Pons (tissue), 1 donor: ENCODE measurements at regions not wholly inside any gene's neighbourhood (a gene's known extent, or its start where the extent isn't known, plus 50 kb on each side); places are given as distances from the start of the nearest gene placed in this dataset.
"Not testable (repeated sequence)": the region's sequence is repeated elsewhere in the genome, so short reads cannot be mapped to it uniquely, and the experiment has no call there.

ENCODE experiments used
- DNase-seq: peaks from one replicate; pipeline ENCODE4 v3.0.0-alpha.2; 2016; ENCODE audit warnings: low spot score

DNA sequence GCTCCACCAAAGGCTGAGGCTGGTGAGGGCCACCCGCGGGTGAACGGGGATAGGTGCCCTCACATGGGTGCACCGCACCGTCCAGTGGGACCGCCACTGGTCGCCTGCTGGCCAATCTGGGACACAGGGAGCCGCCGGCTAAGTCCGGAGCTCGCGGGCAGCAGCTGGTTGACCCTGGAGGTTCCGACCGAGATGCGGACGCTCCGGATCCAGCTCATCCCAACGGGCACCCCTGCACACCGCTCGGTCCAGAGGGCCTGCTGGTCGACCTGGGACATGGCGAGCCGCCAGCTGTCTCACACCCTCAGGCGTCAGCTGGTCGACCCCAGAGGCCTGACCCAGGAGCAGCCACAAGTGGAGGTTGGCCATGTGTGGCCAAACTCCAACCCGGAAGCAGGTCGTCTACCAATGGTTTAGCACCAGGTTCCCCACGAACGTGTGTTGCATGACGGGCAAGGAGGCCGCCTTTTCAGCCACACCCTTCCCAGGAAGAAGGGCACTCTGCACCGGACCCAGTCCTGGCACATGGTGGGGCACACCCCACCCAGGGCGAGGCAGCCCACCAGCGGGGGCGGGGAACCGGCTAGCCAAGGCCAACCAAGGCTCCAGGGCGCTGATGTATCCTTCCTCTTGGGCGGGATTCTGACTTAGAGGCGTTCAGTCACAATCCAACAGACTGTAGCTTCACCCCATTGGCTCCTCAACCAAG, 746.0 kb upstream of the DEFB115 start:
- no peak for DNase-seq

DNA sequence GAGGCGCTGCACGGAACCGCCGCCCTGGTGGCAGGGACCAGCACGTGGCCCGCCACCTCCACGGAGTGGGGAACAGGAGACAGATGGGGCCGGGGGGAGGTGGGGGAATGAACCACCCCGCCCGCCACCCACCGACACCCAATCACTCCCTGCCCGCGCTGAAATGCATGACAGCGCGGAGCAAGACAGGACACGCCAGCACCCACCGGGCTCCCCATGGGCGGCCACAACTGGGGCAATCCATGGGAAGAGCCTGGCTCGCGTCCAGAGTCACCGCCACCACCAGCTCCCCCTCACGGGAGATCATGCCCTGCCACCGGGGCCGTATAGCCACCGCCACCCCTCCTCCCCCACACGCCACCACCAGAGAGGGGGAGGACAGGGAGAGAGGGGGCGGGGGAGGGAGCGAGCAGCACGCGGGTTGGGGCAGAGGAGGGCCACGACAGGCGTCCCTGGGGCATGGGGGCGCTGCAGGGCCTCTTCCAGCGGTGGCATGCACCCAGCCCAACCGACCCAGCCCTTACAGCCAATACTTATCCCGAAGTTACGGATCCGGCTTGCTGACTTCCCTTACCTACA, 744.3 kb upstream of the DEFB115 start:
- no peak for DNase-seq

DNA sequence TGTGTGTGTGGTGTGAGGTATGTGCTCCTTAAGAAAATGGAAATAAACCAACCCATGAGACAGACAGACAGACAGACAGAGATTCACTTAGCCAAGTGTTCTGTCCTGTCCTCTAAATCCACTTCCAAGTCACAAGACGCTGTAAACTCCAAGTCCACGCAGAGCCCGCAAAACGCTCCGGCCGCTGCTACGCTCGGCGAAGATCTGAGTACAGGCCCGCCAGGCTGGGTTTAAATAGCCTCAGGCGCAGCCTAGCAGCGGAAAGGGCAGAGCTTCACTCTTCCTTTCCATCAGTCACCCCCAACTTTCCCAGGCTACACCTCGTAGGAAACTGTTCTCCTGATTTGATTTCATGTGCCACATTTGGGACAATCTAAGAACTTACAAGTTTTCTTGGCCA, 741.5 kb upstream of the DEFB115 start:
- DNase-seq: not testable (repeated sequence)

DNA sequence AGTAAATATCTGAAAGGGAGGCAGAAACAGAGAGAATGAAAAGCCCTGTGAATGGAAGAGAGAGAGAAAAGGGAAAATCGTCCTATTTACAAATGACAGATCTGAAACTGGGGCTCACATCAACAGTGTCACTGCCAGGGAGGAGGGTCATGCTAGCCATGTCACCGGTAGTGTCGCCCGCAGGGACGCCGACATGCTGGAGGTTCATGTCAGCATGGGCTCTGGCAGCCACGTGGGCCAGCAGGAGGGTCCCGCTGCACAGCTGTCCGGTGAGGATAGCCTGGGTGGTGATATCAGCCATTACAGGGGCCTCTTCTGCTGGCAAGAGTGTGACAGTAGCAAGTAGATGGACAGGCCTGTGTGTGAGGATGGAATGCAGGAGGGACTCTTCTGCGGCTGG, 738.6 kb upstream of the DEFB115 start:
- DNase-seq: not testable (repeated sequence)

DNA sequence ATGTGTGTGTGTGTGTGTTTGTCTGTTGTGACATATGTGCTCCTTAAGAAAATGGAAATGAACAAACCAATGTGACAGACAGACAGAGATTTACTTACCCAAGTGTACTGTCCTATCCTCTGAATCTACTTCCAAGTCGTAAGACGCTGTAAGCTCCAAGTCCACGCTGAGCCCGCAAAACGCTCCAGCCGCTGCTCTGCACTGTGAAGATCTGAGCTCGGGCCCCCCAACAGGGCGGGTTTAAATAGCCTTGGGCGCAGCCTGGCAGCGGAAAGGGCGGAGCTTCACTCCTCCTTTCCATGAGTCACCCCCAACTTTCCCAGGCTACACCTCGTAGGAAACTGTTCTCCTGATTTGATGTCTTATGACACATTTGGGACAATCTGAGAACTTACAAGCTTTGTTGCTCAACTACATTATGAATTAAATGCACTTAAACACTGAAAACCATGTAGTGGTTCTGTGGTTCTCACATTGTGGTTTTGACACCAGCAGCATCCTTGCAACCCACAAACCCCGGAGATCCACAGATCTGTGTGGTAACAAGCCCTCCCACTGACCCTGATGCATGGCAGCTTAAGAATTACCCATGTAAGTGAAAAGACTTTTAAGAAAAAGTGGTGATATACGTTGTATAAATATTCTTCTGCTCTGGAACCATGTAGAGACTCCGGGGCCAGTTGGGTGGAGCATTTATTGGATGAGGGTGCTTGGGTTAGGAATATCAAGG, 735.6 kb upstream of the DEFB115 start:
- DNase-seq: not testable (repeated sequence)

DNA sequence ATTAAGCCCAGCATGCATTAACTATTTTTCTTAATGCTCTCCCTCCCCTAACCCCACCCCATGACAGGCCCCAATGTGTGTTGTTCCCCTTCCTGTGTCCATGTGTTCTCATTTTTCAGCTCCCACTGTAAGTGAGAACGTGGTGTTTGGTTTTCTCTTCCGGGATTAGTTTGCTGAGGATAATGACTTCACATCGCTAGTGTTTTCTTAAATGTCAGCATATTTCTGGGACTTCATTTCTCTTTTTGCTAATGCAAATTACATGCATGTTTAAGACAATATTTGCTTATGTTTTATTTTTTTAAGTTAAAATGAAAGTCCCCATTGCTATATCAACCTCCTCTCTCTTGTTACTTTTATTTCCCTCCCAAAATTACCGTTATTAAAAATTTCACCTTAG, 733.3 kb upstream of the DEFB115 start:
- not testable (repeated sequence) for DNase-seq

DNA sequence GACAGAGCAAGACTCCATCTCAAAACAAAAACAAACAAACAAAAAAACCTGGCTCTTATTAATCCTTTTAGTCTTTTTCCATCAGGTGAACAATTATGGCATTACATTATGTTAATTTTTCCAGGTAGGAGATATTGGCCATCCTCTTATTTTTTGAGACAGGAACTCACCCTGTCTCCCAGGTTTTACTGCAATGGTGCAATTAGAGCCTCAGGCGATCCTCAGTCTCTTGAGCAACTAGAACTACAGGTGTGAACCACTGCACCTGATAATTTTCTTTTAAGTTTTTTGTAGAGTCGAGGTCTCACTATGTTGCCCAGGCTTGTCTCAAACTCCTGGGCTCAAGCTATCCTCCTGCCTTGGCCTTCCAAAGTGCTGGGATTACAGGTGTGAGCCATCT, 732.7 kb upstream of the DEFB115 start:
- not testable (repeated sequence) for DNase-seq

DNA sequence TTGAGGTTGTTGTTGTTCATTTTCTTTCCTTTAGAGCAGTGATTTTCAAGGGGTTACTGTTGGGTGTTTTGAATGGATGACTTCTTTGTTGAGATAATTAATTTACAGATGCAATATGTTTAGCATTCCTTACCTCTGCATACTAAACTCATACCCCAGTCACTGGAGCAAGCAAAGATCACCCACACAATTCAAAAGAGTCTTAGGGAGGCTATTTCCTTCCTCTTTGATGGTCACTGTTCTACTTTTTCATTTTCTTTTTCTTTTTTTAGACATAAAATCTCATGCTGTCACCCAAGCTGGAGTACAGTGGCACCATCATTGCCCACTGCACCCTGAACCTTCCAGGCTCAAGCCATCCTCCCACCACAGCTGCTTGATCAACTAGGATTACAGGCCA, 723.8 kb upstream of the DEFB115 start:
- DNase-seq: not testable (repeated sequence)

DNA sequence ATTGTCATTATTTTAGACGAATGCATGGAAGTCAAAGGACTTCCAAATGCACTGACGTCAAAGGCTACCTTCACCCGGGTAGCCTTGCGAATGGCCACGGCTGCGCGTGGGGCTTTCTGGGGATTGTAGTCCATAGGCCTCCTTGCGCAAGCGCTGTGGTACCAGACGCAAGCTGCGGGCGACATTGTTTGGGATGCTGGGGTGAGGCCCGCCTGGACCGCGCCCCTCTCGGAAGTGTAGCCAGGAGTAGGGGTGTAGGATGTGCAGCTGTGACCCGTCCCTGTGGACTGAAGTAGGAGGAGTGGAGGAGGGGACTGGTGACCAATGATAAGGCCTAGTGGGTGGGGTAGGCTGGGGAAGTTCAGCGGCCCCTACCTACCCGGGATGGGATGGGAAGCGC, 720.0 kb upstream of the DEFB115 start:
- DNase-seq: peak; percentile 70

DNA sequence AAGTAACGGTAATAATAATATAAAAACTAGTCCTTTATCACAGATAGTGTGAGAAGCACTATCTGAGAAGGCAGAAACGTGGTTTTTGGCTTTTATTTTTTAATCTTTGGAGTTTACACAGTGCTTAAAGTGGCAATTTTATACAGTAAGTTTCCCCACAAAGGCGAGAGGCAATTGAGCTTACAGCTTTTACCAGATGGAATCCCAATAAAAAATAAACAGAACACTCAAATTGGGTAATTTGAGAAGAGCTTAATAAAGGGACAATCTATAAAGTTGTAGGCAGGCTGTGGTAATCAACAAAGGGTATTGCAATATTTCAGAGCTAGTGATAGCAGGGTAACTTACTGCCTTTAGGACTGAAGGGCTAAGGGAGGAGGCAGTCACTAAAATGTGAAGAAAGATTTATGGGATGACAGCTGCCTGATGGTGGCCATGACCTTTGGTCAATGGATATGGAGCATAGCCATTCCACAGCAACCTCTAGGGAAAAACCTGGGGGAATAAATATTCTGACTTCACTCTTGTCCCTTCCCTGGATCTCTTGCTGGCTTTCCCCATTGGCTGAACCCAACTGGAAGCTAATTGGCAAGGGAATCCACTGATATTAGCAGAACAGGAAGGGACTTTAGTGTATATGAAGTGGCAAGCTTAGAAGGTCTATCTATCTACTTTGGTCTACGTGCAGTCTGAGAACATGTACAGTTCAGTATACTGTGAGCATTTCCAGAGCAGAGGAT, 717.0 kb upstream of the DEFB115 start:
- not testable (repeated sequence) for DNase-seq

DNA sequence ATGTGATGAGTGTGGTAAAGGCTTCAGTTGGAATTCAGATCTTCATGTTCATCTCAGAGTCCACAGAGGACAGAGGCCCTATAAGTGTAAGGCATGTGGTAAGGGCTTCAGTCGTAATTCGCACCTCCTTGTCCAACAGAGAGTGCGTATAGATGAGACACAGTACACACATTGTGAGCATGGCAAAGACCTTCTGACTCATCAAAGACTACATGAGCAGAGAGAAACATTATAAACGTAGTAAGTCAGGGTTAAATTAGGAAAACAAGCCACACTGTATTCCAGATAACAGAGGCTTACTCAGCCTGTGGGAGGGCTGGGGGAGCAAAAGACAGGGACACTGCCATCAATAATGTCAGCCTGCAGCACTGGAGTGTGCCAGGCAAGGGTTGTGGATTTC, 706.2 kb upstream of the DEFB115 start:
- peak; percentile 3 for DNase-seq

DNA sequence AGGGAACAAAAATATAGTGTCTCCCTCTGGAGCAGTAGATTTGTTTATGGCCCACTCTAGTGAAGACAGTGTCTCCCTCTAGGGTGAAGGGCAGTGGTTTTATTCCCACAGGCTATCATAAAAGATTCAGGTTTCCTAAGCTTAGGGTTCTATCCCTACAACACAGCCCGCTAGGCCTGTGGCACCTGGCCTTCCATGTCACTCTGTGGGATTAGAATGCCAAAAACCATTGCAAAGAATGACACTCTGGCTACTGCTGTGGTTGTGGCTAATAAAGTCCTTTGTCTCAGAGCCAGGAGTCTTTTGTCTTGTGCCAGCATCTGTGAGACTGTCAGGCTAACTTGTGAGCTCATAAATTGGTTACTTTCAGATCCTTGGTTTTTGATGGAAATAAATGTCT, 700.7 kb upstream of the DEFB115 start:
- not testable (repeated sequence) for DNase-seq

DNA sequence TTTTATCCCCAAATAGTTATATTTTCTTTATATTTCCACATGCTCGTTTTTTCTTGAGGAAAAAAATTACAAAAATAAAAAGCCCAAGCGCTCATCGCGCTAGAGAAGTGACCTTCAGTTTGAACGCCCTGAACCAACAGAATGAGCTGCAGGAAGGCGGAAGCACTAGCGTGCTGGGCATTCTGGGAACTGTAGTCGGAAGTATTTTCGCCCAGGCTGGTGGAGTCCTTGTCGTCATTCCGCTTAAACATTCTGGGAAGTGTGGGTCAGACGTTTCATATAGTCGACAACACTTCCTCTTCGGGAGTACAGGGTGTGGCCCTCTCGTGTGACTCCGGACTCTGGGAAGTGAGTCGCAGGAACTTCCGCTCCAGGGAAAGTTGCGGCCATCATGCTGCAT, 692.4 kb upstream of the DEFB115 start:
- not testable (repeated sequence) for DNase-seq

DNA sequence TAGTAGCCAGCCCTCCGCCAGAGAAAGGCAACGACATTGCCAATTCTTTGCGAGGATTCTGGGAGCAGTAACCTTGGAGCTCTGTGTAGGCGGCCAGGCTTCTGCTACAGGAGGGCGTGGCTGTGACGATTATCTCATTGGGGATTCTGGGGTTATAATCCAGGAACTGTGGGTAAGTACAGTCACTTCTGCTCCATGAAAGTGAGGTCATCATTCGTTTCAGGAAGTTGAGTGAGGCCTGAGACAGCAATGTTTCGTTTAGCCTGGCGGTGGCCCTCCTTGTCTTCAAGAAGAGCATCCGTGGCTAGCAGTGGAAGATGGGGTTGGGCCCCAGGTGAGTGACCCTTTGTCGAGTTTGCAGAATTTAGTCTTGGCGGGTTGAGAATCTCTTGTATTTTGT, 687.6 kb upstream of the DEFB115 start:
- DNase-seq: not testable (repeated sequence)

DNA sequence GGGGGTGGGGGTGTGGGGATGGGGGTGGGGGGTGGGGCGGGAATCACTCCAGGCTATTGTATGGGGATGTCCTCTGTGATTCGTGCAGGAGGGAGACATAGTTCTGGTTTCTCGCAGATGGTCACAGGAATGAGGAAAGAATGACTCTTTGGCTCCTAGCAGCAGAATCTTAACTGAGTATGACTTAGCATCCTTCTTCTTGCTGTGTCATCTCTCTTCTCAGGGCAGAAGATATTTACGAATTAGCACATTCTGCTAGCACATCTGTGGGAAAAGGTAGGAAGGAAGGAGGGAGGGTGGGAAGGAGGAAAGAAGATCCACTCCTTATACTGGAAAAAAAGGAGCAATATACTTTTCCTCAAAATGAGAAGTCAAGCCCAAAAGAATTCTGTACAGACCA, 686.8 kb upstream of the DEFB115 start:
- DNase-seq: not testable (repeated sequence)

DNA sequence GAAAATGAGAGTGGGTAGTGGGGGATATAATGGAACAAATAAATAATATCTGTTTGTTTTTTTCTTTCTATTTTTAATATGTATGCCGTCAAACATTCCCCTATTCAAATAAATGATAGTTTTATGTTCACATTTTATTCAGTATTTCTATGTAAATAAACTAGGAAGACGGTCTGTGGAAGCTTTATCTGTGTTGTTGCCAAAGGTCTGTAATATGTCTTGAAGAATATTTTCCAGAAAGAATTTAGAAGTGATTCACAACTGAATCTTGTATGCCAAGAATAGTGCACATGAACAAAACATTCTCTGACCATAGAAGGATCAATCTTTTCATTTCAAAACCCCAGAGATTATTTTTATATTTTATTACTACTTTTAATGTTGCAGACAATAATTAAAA, 683.1 kb upstream of the DEFB115 start:
- DNase-seq: not testable (repeated sequence)

DNA sequence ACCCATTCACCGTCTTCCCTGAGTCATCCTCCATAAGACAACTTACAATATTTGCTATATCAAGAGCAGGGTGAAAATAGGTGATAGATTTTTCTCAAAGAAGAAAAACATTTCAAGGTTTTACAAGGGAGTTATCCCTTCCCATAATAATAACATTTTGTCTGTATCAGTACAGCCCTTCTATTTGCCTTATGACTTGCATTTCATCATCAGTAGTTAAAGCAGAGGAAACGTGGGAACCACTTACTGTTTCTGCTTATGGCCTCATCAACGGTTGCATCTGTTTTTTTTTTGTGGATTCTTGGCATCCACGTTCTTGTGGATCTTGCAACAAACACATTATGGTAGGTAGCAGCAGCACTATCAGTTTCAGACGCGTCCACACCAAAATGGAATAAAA, 678.4 kb upstream of the DEFB115 start:
- not testable (repeated sequence) for DNase-seq

DNA sequence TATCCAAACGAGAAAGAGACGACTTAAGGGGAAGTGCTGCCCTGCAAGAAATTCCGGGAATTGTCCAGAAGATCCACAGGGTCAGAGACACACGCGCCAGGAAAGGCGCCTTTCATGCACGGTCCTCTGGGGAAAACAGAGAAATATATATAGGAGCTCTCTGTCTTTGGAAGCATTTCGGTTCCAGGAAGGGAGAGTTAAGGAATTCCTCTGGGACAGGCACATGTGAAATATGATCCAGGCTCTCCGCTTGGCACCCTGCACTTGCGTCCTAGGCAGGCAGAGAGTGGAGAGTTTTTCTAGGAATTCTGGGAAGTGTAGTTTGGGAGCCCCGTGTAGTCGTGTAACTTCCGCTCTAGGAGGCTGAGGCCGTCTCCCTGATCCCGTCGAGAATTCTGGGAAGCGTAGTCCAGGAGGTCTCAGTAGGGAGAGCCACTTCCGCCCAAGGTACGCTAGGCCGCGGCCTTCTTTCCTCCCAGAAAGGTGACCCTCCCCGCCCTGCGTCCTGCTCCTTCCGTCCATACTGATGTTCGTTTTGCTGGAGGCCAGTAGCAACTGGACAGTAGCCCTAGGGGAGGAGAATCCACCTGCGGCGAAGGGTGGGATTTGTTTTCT, 677.5 kb upstream of the DEFB115 start:
- peak; percentile 84 for DNase-seq

DNA sequence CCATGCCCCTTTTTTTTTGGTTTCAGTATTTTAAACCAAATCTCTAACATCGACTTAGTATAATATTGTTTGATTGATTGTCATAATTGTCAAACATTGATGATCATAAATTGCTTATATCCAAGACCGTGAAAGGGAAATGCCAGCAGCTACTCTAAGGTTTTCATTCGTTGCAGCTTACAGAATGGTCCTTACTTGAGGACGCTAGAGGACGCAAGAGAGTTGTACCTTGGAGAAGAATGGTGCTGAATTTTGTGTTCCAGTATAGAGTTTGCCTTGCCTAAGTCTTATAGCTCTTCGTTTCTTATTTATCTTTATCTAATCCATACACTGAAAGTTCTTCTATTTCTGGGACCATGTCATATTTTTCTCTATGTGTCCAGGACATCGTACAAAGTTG, 675.6 kb upstream of the DEFB115 start:
- peak; percentile 57 for DNase-seq

DNA sequence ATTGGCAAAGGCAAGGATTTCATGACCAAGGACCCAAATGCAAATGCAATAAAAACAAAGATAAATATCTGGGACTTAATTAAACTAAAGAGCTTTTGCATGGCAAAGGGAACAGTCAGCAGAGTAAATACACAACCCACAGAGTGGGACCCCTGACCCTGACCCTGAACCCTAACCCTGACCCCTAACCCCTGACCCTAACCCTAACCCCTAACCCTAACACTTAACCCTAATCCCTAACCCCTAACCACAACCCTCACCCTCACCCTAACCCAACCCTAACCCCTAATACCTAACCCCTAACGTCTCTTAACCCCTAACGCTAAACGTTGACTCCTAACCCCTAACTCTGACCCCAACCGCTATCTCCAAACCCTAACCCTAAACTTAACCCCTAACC, 673.1 kb upstream of the DEFB115 start:
- DNase-seq: not testable (repeated sequence)

DNA sequence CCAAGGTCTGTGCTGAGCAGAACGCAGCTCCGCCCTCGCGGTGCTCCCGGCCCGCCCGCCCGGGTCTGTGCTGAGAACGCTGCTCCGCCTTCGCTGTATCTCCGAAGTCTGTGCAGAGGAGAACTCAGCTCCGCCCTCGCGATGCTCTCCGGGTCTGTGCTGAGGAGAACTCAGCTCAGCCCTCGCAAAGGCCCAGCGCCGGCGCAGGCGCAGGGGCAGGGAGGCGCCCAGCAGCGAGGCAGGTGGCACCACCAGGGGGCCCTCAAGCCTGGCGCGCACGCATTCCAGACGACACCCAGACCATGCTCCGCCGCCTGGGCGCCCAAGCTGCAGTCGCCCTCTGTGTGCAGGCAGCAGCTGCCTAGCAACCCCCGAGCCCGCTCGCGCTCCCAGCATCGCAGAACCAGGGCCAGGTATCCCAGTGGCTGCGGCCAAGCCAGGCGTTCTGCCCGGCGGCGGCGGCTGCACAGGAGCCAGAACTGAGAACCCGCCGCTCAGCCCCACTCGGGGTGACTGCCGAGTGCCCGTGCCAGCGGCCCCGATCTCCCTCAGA, 672.1 kb upstream of the DEFB115 start:
- not testable (repeated sequence) for DNase-seq

DNA sequence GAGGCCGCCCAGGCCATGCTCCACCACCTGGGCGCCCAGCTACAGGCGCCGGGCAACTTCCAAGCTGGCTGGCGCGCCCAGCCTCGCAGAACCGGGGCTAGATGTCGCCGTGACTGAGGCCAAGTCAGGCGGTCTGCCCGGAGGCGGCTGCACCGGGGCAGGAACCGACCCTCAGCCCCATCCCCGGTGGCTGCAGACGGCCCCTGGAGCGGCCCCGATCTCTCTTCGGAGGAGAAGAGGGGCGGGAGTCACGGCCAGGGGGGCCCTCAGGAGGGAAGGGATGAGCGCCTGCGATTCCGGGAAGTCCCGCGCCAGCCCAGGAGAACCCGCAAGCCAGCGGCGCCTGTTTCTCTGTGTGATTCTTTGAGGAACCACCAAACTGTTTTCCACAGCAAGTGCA, 671.3 kb upstream of the DEFB115 start:
- DNase-seq: not testable (repeated sequence)
